ENCODE measurements at regions not wholly inside any gene's neighbourhood (a gene's known extent, or its start where the extent isn't known, plus 50 kb on each side); places are given as distances from the start of the nearest gene placed in this dataset.

DNA sequence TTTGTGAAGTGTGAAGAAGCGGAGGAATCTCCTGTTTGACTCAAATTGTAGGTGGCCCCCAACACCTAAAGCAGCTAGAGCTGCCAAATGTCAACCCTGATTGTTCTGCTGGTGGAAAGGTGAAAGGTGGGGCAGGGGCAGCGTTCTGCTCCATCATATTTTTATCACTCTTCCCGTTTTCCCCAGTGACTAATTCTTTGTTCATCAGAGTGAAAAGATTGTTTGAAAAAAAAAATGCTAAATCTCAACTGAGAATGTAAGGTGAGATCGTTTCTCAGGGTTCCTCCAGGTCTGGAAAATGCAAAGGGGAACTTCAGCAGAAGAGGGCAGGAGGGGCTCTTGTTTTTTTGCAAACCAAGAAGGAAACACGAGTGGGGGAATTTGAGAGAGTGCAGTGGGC, 137.7 kb downstream of the MN1 start:
- Histone ChIP-seq H3K27ac (ENCODE audit: insufficient read length, low read depth, low read length) (no peak overlapping the region), H2BK20ac (ENCODE audit: low read depth, low read length, poor library complexity, severe bottlenecking) (no peak overlapping the region), H3K79me1 (ENCODE audit: insufficient read depth, low read depth, low read length, poor library complexity, severe bottlenecking) (no peaks in the 10 kb centered on the region), H3K4ac (ENCODE audit: low read depth, low read length) (no peak overlapping the region), H4K20me1 (ENCODE audit: control insufficient read depth, insufficient read depth, insufficient read length) (no peaks in the 10 kb centered on the region), H3K23me2 (ENCODE audit: insufficient read length, low read depth, low read length, poor library complexity, severe bottlenecking) (no peaks in the 10 kb centered on the region), H3K27me3 (ENCODE audit: insufficient read depth, low read length) (no peaks in the 10 kb centered on the region), H3K4me1 (ENCODE audit: insufficient read depth, low read length) (no peaks in the 10 kb centered on the region; the same call in 1 of the 2 replicates), H2BK5ac (ENCODE audit: insufficient read length, low read length) (no peak overlapping the region), H3K79me2 (ENCODE audit: insufficient read depth, low read length) (no peaks in the 10 kb centered on the region), H2BK15ac (ENCODE audit: low read depth, low read length) (no peak overlapping the region), H4K5ac (ENCODE audit: insufficient read length, low read depth, low read length) (no peak overlapping the region), H3K9me3 (ENCODE audit: control insufficient read depth, low read depth, low read length) (no peaks in the 10 kb centered on the region), H2AK5ac (ENCODE audit: insufficient read length, low read length) (no peak overlapping the region), H3K9ac (ENCODE audit: extremely low read depth, insufficient read length, low read length) (no peak overlapping the region), H3T11ph (ENCODE audit: low read length) (no peak overlapping the region), H2BK12ac (ENCODE audit: insufficient read length, low read depth, low read length) (no peak overlapping the region), H3K18ac (ENCODE audit: insufficient read length, low read depth, low read length) (no peak overlapping the region), H3K4me2 (ENCODE audit: insufficient read depth, insufficient read length, low read length) (no peak overlapping the region), H3K14ac (ENCODE audit: insufficient read depth, low read length) (no peak overlapping the region), H4K91ac (ENCODE audit: insufficient read length, low read depth, low read length) (no peak overlapping the region), H4K8ac (replicated peaks; ENCODE audit: insufficient read length, low read depth, low read length) (no peak overlapping the region), H3K56ac (ENCODE audit: insufficient read length, low read depth, low read length) (no peak overlapping the region), H3K23ac (ENCODE audit: insufficient read length, low read depth, low read length) (no peak overlapping the region), H2AFZ (ENCODE audit: low read length) (no peak overlapping the region), H2BK120ac (ENCODE audit: low read depth, low read length, poor library complexity, severe bottlenecking) (no peak overlapping the region)
- no peak overlapping the region for H3K4me3 Mint-ChIP-seq
- H3K9me3 Mint-ChIP-seq = peaks cover 4 to 5% of the 10 kb centered on the region in 2 experiments
- peaks cover 7 to 9% (median 7%) of the 10 kb centered on the region in 3 experiments; a peak in 6 of 7 replicates for H3K36me3 Mint-ChIP-seq (ENCODE audit: insufficient read depth in 1 of 3, low read depth in 3 of 3)
- TF ChIP-seq, protein P1, sequence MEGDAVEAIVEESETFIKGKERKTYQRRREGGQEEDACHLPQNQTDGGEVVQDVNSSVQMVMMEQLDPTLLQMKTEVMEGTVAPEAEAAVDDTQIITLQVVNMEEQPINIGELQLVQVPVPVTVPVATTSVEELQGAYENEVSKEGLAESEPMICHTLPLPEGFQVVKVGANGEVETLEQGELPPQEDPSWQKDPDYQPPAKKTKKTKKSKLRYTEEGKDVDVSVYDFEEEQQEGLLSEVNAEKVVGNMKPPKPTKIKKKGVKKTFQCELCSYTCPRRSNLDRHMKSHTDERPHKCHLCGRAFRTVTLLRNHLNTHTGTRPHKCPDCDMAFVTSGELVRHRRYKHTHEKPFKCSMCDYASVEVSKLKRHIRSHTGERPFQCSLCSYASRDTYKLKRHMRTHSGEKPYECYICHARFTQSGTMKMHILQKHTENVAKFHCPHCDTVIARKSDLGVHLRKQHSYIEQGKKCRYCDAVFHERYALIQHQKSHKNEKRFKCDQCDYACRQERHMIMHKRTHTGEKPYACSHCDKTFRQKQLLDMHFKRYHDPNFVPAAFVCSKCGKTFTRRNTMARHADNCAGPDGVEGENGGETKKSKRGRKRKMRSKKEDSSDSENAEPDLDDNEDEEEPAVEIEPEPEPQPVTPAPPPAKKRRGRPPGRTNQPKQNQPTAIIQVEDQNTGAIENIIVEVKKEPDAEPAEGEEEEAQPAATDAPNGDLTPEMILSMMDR (conservative IDR thresholded peaks at IDR 0.05) = no peak
- peaks cover 15 to 22% of the 10 kb centered on the region in 2 experiments for H3K4me1 Mint-ChIP-seq
- H3K27me3 Mint-ChIP-seq (ENCODE audit: low read depth) = peaks cover 2% of the 10 kb centered on the region
- H3K27ac Mint-ChIP-seq = peak overlapping the region in 1 of 3 experiments; percentile 22; a peak in 1 of 7 replicates
- no CpG with 5 or more reads among the region's 5 CpGs for WGBS (ENCODE audit: extremely low coverage, insufficient read length, low lambda C conversion rate)
- no peak for DNase-seq
